ENCODE measurements at regions not wholly inside any gene's neighbourhood (a gene's known extent, or its start where the extent isn't known, plus 50 kb on each side); places are given as distances from the start of the nearest gene placed in this dataset.

DNA sequence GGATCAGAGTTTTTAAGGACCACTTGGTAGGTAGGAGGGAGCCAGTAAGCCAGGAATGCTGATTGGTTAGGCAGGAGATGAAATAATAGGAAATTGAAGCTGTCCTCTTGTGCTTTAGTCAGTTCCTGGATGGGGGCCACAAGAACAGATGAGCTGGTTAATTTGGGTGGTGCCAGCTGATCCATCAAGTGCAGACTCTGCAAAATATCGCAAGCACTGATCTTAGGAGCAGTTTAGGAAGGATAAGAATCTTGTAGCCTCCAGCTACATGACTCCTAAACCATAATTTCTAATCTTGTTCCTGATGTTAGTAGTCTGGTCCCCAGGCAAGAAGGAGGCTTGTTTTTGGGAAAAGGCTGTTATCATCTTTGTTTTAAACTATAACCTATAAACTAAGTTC, 117.9 kb upstream of the GPR12 start:
- no peak for TF ChIP-seq REST (IDR thresholded peaks at IDR 0.05; ENCODE audit: insufficient replicate concordance, low read depth)
- TF ChIP-seq, protein P1, sequence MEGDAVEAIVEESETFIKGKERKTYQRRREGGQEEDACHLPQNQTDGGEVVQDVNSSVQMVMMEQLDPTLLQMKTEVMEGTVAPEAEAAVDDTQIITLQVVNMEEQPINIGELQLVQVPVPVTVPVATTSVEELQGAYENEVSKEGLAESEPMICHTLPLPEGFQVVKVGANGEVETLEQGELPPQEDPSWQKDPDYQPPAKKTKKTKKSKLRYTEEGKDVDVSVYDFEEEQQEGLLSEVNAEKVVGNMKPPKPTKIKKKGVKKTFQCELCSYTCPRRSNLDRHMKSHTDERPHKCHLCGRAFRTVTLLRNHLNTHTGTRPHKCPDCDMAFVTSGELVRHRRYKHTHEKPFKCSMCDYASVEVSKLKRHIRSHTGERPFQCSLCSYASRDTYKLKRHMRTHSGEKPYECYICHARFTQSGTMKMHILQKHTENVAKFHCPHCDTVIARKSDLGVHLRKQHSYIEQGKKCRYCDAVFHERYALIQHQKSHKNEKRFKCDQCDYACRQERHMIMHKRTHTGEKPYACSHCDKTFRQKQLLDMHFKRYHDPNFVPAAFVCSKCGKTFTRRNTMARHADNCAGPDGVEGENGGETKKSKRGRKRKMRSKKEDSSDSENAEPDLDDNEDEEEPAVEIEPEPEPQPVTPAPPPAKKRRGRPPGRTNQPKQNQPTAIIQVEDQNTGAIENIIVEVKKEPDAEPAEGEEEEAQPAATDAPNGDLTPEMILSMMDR (IDR thresholded peaks at IDR 0.05; ENCODE audit: insufficient read depth, low read length), result no peak
- no peak for TF ChIP-seq GABPA (IDR thresholded peaks at IDR 0.05; ENCODE audit: low read depth)
- no peak for DNase-seq (ENCODE audit: low read depth in 1 of 2, low spot score in 1 of 2)
- Histone ChIP-seq H3K27me3 (ENCODE audit: insufficient read depth, poor library complexity, severe bottlenecking) (no peaks in the 10 kb centered on the region), H3K27ac (replicated peaks) (no peak overlapping the region), H3K4me3 (replicated peaks; ENCODE audit: insufficient read depth, low read length) (no peak overlapping the region)

DNA sequence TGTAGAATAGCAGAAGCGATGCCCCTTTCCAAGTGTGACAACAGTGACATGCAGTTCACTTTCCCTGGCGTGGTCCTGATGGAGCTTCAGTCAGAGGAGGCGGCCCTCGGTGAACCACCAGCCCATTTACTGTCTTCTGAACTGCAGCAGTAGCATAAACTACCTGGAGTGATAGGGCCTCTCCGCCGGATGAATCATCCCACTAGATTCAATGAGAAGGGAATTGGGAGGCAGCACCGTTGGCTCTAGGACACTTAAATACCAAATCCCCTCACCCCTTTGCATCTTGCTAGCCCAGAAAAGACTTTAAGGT, 112.8 kb upstream of the GPR12 start:
- H3K27me3 ChIP-seq (ENCODE audit: insufficient read depth, poor library complexity, severe bottlenecking), result peaks cover 6% of the 10 kb centered on the region
- TF ChIP-seq REST (IDR thresholded peaks at IDR 0.05; ENCODE audit: insufficient replicate concordance, low read depth), result no peak
- TF ChIP-seq, protein P1 (IDR thresholded peaks at IDR 0.05; ENCODE audit: insufficient read depth, low read length), result no peak
- no peak overlapping the region for H3K27ac ChIP-seq (replicated peaks)
- DNase-seq (ENCODE audit: low read depth in 1 of 2, low spot score in 1 of 2), result no peak
- H3K4me3 ChIP-seq (replicated peaks; ENCODE audit: insufficient read depth, low read length), result no peak overlapping the region

GRCh38 chr13:26872525-26873385, 112.2 kb upstream of the GPR12 start:
- DNase-seq (ENCODE audit: low read depth in 1 of 2, low spot score in 1 of 2), result peak; percentile 21 to 64
- Histone ChIP-seq H3K4me3 (replicated peaks; ENCODE audit: insufficient read depth, low read length) (no peak overlapping the region), H3K27ac (replicated peaks) (no peak overlapping the region), H3K27me3 (ENCODE audit: insufficient read depth, poor library complexity, severe bottlenecking) (peaks cover 6% of the 10 kb centered on the region)
- TF ChIP-seq REST (IDR thresholded peaks at IDR 0.05; ENCODE audit: insufficient replicate concordance, low read depth), result peak; percentile 86
- TF ChIP-seq GABPA (IDR thresholded peaks at IDR 0.05; ENCODE audit: low read depth), result no peak
- TF ChIP-seq POLR2AphosphoS5 (IDR thresholded peaks at IDR 0.05; ENCODE audit: low read depth), result no peak
- TF ChIP-seq, protein P1 (IDR thresholded peaks at IDR 0.05; ENCODE audit: insufficient read depth, low read length), result peak; percentile 79
- no peak for TF ChIP-seq SPI1 (IDR thresholded peaks at IDR 0.05; ENCODE audit: borderline replicate concordance, low read depth)
